Cardiac fibroblast (primary cell): ENCODE measurements at regions not wholly inside any gene's neighbourhood (a gene's known extent, or its start where the extent isn't known, plus 50 kb on each side); places are given as distances from the start of the nearest gene placed in this dataset.

Experiments
- DNase-seq, 2 donors: peaks; one replicate each; pipeline versions ENCODE4 v3.0.0 to v3.0.0-alpha.2; 2010; ENCODE audit warnings: low read depth in 2 of 2
- H3K4me3 ChIP-seq, 2 donors: replicated peaks in 1 of 2; 1 replicate in 1 of 2; 2 replicates in 1 of 2; pipeline ENCODE4 v1.5.1; 2011; ENCODE audit warnings: low read depth in 2 of 2, low read length in 2 of 2, mild to moderate bottlenecking in 2 of 2, moderate library complexity in 1 of 2
- TF ChIP-seq, protein P1 (sequence below): IDR thresholded peaks from one replicate; pipeline ENCODE4 v1.5.1; 2011; ENCODE audit warnings: low read depth, mild to moderate bottlenecking, low read length, inconsistent platforms

DNA sequence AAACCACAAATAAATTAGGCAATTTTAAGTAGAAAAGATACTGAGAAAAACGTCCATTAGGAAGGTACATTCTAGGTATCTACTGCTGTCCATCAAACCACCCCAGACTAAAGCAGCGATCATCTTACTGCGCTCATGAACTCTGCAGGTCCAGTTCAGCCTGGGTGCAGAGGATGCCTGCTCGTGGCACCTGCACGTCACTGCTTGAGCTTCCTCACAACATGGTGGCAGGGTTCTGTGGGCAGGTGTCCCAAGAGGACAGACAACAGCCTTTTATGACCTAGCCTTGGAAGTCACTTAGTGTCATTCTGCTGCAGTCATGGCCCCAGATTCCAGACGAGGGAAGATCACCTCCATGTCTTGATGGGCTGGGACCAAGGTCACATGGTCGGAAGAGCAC, 93.4 kb downstream of the MICALL2 start:
- no peak overlapping the region for H3K4me3 ChIP-seq
- TF ChIP-seq, protein P1, sequence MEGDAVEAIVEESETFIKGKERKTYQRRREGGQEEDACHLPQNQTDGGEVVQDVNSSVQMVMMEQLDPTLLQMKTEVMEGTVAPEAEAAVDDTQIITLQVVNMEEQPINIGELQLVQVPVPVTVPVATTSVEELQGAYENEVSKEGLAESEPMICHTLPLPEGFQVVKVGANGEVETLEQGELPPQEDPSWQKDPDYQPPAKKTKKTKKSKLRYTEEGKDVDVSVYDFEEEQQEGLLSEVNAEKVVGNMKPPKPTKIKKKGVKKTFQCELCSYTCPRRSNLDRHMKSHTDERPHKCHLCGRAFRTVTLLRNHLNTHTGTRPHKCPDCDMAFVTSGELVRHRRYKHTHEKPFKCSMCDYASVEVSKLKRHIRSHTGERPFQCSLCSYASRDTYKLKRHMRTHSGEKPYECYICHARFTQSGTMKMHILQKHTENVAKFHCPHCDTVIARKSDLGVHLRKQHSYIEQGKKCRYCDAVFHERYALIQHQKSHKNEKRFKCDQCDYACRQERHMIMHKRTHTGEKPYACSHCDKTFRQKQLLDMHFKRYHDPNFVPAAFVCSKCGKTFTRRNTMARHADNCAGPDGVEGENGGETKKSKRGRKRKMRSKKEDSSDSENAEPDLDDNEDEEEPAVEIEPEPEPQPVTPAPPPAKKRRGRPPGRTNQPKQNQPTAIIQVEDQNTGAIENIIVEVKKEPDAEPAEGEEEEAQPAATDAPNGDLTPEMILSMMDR = no peak
- no peak for DNase-seq

DNA sequence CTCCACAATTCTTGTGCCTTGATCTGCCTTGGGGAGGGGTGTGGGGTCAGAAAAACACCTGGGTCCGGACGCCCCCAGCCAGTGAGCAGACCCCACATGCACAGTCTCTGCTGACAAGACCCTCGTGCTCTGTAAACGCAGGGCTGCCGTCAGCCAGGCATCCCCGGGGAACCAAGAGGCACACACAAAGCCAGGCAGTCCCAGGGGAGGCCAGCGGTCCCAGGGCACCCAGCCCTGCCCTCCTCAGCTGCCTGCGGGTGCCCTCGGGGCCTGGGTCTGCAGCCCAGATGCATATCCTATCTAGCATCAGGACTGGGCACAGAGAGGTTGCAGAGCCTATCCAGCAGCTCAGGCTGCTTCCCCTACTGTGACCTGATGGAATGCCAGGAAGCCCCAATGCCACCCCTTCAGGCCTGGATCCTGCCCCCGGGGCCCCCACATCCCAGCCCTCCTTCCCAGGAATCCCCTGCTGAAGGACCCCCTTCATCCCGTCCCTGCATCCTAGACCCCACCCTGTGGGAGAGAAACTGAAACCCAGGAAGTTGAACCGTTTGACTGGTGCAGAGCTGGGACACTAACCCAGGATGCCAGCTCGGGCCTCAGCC, 92.4 kb downstream of the MICALL2 start:
- DNase-seq = no peak
- TF ChIP-seq, protein P1 = no peak

DNA sequence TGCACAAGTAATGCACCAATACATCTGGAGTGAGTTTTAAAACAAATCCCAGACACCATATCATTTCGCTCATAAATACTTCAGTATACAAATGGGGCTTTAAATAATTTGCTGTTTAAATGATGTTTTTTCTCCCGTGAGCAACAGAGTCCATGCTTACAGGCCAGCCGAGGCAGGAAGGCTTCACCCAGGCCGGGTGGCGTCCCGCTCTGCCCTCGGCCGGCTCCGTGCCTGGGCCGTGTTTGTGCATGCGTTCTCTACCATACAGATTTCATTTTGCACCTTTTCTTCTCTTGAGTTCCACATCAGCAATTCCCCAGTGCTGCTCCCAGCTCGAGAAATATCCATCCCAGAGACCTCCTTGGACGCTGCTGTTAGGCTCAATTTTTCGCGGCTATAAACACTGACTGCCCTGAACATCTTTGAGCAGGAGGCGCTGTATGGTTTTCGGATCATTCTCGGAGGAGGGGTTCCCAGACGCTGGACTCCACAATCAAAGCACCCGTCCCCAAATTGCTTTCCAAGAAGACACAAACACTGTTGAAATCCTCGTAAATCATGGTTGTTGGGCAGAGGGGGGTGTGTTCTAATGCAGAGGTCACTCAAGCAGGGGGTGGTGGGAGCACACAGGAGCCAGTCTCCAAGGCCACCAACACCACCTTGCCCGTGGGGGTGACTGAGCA, 91.6 kb downstream of the MICALL2 start:
- TF ChIP-seq, protein P1 = no peak
- DNase-seq = no peak
- no peak overlapping the region for H3K4me3 ChIP-seq

More for the DNA sequence above, 92.4 kb downstream of the MICALL2 start:
- H3K4me3 ChIP-seq = no peak overlapping the region

DNA sequence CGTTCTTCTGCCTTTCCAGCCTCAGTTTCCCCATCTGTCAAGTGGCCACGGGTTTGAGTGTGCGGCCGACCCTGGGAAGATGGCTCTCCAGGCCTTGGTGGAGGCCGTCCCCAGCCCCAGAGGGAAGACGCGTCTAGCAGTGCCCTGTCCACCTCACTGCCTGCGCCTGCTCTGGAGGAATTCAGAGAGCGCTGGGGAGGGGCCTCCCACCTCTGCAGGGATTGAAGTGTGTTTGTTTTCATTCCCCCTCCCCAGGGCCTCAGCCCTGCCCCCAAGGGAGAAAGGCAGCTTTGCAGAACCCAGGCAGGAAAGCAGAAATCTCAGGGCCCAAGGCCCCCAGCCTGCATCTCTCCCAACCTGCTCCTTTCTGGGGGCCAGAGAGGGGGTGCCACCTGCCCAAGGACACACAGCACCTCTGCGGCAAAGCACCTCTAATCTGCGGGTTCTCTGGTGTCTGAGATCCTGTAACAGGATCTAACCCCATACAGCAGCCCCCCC, 91.0 kb downstream of the MICALL2 start:
- no peak overlapping the region for H3K4me3 ChIP-seq
- DNase-seq = no peak
- TF ChIP-seq, protein P1 = no peak

DNA sequence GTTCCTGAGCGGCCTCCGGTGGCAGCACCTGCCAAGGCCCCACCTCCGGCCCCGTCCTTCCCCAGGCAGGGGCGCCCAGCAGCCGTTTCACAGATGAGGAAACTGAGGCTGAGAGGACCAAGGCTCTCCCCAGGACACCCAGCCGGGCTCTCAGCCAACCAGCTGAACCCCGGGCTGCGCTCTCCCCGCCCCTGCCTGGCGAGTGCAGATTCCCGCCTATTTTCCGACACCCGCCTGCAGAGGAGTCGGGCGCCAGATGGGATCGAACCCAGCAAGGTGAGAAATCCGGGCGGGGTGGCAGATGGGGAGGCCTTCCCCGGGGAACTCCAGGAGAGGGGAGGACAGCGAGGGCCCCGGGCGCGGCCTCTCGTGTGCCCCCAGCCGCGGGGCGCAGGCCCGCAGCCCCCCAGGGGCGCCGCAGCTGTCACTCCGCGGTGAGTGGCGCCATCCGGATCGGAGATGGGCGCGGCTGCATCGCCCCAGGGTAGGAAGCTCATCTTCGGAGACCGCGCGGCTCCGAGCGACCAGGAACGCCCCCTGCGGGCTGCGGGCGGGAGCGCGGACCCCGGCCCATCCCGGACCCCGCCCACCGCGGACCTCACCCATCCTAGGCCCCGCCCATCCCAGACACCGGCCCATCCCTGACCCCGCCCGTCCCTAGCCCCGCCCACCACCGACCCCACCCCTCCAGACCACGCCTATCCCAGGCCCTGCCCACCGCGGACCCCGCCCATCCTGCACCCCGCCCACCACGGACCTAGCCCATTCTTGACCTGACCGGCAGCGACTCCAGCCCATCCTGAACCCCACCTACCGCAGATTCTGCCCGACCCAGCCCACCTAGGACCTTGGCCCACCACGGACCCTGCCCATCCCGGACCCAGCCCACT, 90.3 kb downstream of the MICALL2 start:
- no peak overlapping the region for H3K4me3 ChIP-seq
- TF ChIP-seq, protein P1 = no peak
- no peak for DNase-seq

DNA sequence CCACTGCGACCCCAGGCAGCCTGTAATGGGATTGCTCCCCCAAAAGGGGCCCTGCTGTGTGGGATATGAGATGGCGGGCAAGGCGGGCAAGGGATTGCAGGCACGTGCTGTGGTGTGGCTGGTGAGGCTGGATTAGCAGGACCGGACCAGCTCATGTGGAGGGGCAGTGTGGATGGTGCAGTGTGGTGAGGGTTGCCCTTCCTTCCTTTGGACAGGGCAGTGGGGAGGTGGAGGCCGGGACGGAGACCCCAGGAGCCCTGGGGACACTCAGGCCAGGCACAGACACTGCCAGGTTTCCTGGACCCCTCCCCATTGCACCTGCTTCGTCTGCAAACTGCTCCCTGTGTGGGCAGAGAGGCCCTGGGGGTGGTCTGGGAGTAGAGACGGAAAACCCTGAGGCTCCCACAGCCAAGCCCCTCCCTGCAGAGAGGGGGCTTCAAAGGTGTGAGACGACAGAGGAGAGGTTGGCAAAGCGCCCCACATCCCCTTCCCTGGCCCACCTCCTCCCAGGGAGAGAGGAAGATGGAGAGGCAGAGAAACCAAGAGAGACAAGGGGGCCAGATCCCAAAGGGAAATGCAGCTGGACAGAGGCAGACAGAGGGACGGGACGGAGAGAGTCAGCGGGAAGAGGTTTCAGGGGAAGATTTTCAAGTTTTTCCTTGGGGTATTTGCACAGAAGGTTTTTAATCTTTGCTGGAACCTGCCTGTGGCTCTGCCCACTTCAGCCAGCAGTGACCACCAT, 89.2 kb downstream of the MICALL2 start:
- no peak for DNase-seq
- TF ChIP-seq, protein P1 = no peak
- H3K4me3 ChIP-seq = no peak overlapping the region
